NCI-H2107 treated with DMSO at 0.1 percent for 48 hours (cell line): ENCODE measurements at regions not wholly inside any gene's neighbourhood (a gene's known extent, or its start where the extent isn't known, plus 50 kb on each side); places are given as distances from the start of the nearest gene placed in this dataset.
"Not testable (repeated sequence)": the region's sequence is repeated elsewhere in the genome, so short reads cannot be mapped to it uniquely, and the experiment has no call there.

Source experiments
- DNase-seq: peaks from one replicate; lab custom pipeline; 2025; ENCODE audit not compliant: unreplicated experiment; lab: John Stamatoyannopoulos, UW

- no peak for DNase-seq
These were observed 276.8 kb downstream of the PYDC2 start for GRCh38 chr3:191737742-191738141.

DNA sequence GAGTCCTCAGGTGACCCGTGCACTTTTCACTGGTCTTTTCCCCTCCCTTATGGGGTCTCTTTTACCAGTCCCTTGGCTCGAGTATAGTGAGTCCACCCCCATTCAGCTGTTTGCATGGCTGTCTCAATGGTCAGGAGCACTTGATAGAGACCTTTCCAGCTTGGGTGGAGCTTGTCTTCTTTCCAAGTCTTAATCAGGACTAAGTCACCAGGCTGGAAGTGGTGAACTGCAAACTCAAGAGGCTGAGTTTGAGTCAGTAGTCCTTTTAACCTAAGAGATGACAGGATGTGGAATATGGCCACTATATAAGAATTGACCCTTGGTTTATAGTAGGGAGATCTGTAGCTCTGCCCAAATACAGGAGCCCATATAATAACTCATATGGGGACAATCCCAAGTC lies 279.7 kb downstream of the PYDC2 start:
- DNase-seq: no peak

- not testable (repeated sequence) for DNase-seq
These were observed 280.9 kb downstream of the PYDC2 start for GRCh38 chr3:191741847-191742350.

DNA sequence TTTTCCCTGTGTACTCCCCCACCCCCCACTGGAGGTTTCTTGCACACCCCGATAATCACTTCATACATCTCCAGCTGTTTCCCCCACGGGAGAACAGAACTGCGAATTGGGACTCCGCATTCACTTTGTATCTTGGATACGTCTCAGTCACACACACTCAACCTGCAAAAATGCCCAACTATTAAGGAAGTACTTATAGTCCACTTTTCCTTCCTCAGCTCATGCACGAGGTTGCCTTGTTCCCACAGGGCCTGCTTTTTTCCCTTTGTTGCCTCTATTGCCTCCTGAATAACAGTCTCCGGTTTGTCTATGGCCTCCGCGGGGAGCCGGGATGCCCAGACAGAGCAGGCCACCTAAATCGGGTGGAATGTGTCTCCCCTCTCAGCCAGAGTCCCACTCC lies 282.3 kb downstream of the PYDC2 start:
- DNase-seq: no peak

GRCh38 chr3:191750618-191751017 lies 289.7 kb downstream of the PYDC2 start:
- DNase-seq: no peak

- no peak for DNase-seq
These were observed 292.2 kb downstream of the PYDC2 start for GRCh38 chr3:191753196-191753595.

GRCh38 chr3:191761906-191762305 lies 300.9 kb downstream of the PYDC2 start:
- DNase-seq: no peak

GRCh38 chr3:191762323-191762960 lies 301.5 kb downstream of the PYDC2 start:
- no peak for DNase-seq

DNA sequence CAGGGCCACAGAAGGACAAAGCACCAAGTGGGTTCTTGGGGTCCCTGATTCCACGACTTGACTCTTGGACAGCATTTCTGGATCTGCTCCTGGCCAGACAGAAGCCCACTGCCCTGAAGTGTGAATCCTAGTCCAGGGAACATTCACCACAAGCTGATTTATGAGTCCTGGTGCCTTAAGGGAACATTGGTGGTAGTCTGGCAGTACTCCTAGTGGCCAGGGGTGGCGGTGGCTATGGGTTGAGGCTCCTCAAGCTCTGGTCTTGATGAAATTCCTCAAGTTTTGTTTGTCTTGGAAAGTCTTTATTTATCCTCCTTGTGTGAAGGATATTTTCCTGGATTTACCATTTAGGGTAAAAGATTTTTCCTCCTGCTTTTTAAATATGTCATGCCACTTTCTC lies 307.5 kb downstream of the PYDC2 start:
- DNase-seq: no peak

GRCh38 chr3:191770541-191770940 lies 309.6 kb downstream of the PYDC2 start:
- no peak for DNase-seq

GRCh38 chr3:191774485-191774884 lies 313.5 kb downstream of the PYDC2 start:
- no peak for DNase-seq

GRCh38 chr3:191775451-191776233 lies 314.7 kb downstream of the PYDC2 start:
- no peak for DNase-seq

DNA sequence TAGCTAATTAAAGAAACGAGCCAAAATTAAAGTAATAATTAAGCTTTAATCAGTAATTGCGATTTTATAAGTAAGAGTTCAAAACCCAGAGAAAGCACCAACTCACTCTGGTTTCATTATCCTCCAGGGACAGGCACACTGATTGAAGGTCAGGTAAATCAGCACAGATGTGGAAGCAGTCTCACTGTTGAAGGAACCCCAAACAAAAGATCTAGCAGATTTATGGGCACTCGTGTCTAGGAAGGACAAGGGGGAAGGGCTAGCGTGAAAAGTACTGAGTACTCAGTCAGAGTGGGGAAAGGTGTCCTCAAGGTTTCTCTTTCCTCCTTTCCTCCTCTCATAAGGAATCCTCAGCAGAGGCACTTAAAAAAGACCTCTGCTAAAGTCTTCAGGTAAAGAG lies 320.1 kb downstream of the PYDC2 start:
- DNase-seq: no peak

DNA sequence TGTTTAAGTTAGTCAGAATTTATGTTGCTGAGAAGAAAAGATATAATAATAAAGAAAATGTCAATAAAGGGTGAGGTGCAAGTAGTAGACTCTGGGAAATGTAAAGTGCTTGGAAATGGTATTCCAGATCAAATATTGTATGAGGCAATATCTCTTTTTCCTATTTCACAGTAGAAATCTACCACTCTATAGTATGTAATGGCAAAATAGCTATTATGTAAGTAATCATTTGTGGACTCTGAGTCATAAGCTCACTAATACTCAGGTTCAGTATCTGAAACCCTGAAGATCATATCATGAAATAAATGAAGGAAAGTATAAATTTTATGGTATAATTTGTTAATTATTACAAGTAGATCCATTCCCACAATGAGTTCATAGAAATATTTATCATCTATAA lies 322.1 kb downstream of the PYDC2 start:
- no peak for DNase-seq

GRCh38 chr3:191790934-191791333 lies 330.0 kb downstream of the PYDC2 start:
- no peak for DNase-seq

- no peak for DNase-seq
These were observed 331.6 kb downstream of the PYDC2 start for GRCh38 chr3:191792580-191792979.

DNA sequence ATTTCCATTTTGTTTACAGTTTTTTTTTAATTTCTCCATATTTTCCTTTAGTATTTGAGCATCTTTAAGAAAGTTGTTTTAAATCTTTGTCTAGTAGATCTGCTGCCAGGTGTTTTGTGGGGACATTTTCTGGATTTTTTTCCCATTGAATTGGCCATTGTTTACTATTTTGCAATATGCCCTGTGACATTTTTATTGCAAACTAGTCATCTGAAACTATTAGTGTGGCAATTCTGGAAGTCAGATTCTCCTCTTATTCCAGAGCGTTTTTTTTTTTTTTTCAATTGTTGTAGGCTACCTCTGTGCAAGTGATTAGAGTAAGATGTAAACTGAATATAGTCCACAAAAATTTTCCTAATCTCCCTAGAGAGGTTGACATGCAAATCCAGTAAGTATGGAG lies 334.2 kb downstream of the PYDC2 start:
- no peak for DNase-seq

DNA sequence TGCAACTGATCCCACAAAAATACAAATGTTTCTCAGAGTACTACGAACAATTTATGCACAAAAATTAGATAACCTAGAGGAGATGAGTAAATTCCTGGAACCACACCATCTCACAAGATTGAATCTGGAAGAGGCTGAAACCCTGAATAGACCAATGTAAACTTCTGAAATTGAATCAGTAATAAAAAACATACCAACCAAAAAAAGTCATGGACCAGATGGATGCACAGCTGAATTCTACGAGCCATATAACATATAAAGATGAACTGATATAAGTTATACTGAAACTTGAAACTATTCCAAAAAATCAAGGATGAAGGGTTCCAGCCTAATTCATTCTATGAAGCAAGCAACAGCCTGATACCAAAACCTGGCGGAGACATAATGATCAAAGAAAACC lies 336.3 kb downstream of the PYDC2 start:
- no peak for DNase-seq

- DNase-seq: no peak
These were observed 341.7 kb downstream of the PYDC2 start for GRCh38 chr3:191802671-191803070.

DNA sequence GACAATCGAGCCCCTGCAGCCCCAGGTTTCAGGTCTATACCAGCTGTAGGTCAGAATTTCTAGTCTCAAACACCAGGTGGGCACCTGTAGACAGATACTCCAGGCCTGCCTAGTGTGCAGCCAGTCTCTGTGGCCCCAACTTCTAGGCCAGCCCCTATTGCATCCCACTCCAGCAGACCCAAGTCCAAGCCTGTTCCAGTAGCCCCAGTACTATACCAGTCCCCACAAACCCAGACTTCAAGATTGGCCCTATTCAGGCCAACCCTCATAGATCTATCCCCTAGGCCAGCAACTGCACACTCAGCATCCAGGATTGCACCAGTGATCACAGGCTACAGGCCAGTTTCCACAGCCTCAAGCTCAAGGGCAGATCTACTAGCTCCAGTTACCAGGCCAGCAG lies 344.0 kb downstream of the PYDC2 start:
- DNase-seq: no peak

GRCh38 chr3:191808073-191808472 lies 347.1 kb downstream of the PYDC2 start:
- no peak for DNase-seq

- DNase-seq: no peak
These were observed 348.5 kb downstream of the PYDC2 start for GRCh38 chr3:191809326-191809949.
